ENCODE measurements at regions not wholly inside any gene's neighbourhood (a gene's known extent, or its start where the extent isn't known, plus 50 kb on each side); places are given as distances from the start of the nearest gene placed in this dataset.

DNA sequence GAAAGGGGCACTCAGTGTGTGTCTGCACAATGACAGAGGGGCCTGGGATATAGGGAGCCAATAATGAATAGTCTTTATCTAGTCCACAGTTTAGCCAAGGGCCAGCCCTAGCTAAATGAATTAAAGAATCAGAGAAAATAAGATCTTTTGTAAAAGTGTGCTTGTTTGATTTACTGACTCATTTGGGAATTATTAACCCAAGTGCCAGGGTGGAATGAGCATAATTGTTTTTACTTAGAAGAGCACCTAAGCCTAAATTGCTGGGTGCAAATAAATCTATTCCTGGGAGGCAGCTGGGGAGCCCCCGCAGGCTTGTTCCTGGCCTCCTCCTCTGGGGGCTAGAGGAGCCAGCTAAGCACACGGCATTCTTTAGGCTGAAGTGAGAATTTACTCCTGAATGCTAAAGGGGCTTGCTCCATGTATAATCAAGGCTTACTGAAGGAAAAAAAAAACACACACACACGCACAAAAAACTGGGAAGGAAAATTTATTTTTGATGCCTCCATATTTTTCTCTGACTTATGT is 405.3 kb upstream of the SUCLG2 start:
- no peak for TF ChIP-seq ZFP3 (CRISPR knock-in tag; IDR thresholded peaks at IDR 0.05)
- TF ChIP-seq, protein P1, sequence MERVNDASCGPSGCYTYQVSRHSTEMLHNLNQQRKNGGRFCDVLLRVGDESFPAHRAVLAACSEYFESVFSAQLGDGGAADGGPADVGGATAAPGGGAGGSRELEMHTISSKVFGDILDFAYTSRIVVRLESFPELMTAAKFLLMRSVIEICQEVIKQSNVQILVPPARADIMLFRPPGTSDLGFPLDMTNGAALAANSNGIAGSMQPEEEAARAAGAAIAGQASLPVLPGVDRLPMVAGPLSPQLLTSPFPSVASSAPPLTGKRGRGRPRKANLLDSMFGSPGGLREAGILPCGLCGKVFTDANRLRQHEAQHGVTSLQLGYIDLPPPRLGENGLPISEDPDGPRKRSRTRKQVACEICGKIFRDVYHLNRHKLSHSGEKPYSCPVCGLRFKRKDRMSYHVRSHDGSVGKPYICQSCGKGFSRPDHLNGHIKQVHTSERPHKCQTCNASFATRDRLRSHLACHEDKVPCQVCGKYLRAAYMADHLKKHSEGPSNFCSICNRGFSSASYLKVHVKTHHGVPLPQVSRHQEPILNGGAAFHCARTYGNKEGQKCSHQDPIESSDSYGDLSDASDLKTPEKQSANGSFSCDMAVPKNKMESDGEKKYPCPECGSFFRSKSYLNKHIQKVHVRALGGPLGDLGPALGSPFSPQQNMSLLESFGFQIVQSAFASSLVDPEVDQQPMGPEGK (CRISPR knock-in tag; IDR thresholded peaks at IDR 0.05; ENCODE audit: borderline replicate concordance): no peak

Data from SK-N-SH treated with all-trans-retinoic acid at 6 μM for 48 hours (cell line).